RWPE2 (cell line): ENCODE measurements at regions not wholly inside any gene's neighbourhood (a gene's known extent, or its start where the extent isn't known, plus 50 kb on each side); places are given as distances from the start of the nearest gene placed in this dataset.

ENCODE experiments used
- ATAC-seq: fragments of 200-7000 bp; cut with Tn5 transposase; 3 replicates; pipeline ENCODE4 v1.9.1; 2021; ENCODE audit warnings: low read depth
- DNase-seq: peaks from one replicate; pipeline ENCODE4 v3.0.0-alpha.2; 2020; ENCODE audit warnings: low spot score
- H3K27ac ChIP-seq: fragments of 450-650 bp; 2 replicates; pipeline ENCODE4 v1.5.1; 2017; ENCODE audit warnings: mild to moderate bottlenecking; ENCODE audit not compliant: poor library complexity, severe bottlenecking
- H3K27me3 ChIP-seq: fragments of 250-450 bp; sonication (Bioruptor Pico); 2 replicates; pipeline ENCODE4 v1.5.1; 2021; ENCODE audit warnings: mild to moderate bottlenecking, moderate library complexity; ENCODE audit not compliant: insufficient read depth, poor library complexity, severe bottlenecking
- H3K36me3 ChIP-seq: fragments of 250-450 bp; sonication (Bioruptor Pico); 2 replicates; pipeline ENCODE4 v1.5.1; 2020; ENCODE audit warnings: low read depth, mild to moderate bottlenecking, moderate library complexity
- H3K4me1 ChIP-seq: fragments of 250-450 bp; sonication (Bioruptor Pico); 2 replicates; pipeline ENCODE4 v1.5.1; 2021; ENCODE audit warnings: mild to moderate bottlenecking, moderate library complexity; ENCODE audit not compliant: insufficient read depth, poor library complexity, severe bottlenecking
- H3K4me3 ChIP-seq: fragments of 250-450 bp; sonication (Bioruptor Pico); 2 replicates; pipeline ENCODE4 v1.5.1; 2021; ENCODE audit warnings: mild to moderate bottlenecking, moderate library complexity; ENCODE audit not compliant: severe bottlenecking
- H3K9me3 ChIP-seq: fragments of 250-450 bp; sonication (Bioruptor Pico); 2 replicates; pipeline ENCODE4 v1.5.1; 2021; ENCODE audit warnings: mild to moderate bottlenecking, moderate library complexity; ENCODE audit not compliant: severe bottlenecking
- CTCF ChIP-seq: fragments of 450-650 bp; IDR thresholded peaks from one replicate; pipeline ENCODE4 v1.5.1; 2017; ENCODE audit warnings: mild to moderate bottlenecking, moderate library complexity; ENCODE audit not compliant: poor library complexity, severe bottlenecking

- peak overlapping the region; percentile 4 for H3K27ac ChIP-seq
These were observed 302.9 kb downstream of the TLE3 start for GRCh38 chr15:69794645-69795469.

GRCh38 chr15:69795601-69796000 lies 302.1 kb downstream of the TLE3 start:
- Histone ChIP-seq H3K4me1 (peaks cover 10% of the 10 kb centered on the region), H3K27ac (no peak overlapping the region), H3K9me3 (no peaks in the 10 kb centered on the region), H3K36me3 (no peaks in the 10 kb centered on the region), H3K27me3 (no peaks in the 10 kb centered on the region), H3K4me3 (no peak overlapping the region)
- TF ChIP-seq CTCF = no peak
- no peak for ATAC-seq
- no peak for DNase-seq

More at GRCh38 chr15:69794645-69795469, 302.9 kb downstream of the TLE3 start:
- no peak for DNase-seq
- Histone ChIP-seq H3K4me1 (peaks cover 10% of the 10 kb centered on the region), H3K27me3 (no peaks in the 10 kb centered on the region), H3K9me3 (no peaks in the 10 kb centered on the region), H3K4me3 (no peak overlapping the region), H3K36me3 (no peaks in the 10 kb centered on the region)
- no peak for TF ChIP-seq CTCF
- peak; percentile 74 for ATAC-seq

- Histone ChIP-seq H3K4me3 (no peak overlapping the region), H3K36me3 (no peaks in the 10 kb centered on the region), H3K27me3 (no peaks in the 10 kb centered on the region), H3K4me1 (peaks cover 10% of the 10 kb centered on the region), H3K27ac (no peak overlapping the region), H3K9me3 (no peaks in the 10 kb centered on the region)
- TF ChIP-seq CTCF = no peak
- DNase-seq (no peak), ATAC-seq (no peak)
These were observed 300.6 kb downstream of the TLE3 start for GRCh38 chr15:69797051-69797595.

DNA sequence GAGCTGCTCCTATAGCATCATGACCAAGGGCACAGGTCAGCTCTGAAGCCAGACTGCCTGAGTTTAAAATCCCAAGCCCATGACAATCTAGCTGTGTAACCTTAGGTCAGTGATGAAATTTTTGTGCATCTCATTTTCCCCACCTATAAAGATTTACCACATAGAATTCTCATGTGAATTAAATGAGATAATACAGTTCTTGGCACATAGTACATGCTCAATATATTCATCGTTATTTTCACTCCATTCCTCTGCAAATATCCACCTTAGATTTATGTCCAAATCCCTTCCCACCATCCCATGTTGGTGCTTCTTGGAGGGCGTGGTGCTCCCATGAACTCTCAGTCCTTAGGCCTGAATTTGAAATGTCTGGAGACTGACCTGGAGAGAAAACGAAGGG lies 300.1 kb downstream of the TLE3 start:
- Histone ChIP-seq H3K4me1 (peaks cover 10% of the 10 kb centered on the region), H3K9me3 (no peaks in the 10 kb centered on the region), H3K27me3 (no peaks in the 10 kb centered on the region), H3K27ac (no peak overlapping the region), H3K4me3 (no peak overlapping the region), H3K36me3 (no peaks in the 10 kb centered on the region)
- no peak for ATAC-seq
- no peak for DNase-seq
- TF ChIP-seq CTCF = no peak
